Kidney (tissue), 13 donors: ENCODE measurements at regions not wholly inside any gene's neighbourhood (a gene's known extent, or its start where the extent isn't known, plus 50 kb on each side); places are given as distances from the start of the nearest gene placed in this dataset.

ENCODE experiments used
- DNase-seq, 5 donors: peaks; one replicate each; pipeline ENCODE4 v3.0.0-alpha.2; 2013 to 2020
- FAIRE-seq: peaks from 2 replicates; lab custom pipeline; 2012; peaks lifted over from hg19 to GRCh38; lab: Jason Lieb, UNC
- H3K27ac ChIP-seq, 2 donors: one replicate each; pipeline ENCODE4 v1.7.0; 2013; ENCODE audit warnings: low read depth in 2 of 2, low read length in 2 of 2, inconsistent platforms in 1 of 2
- H3K27me3 ChIP-seq: one replicate; pipeline ENCODE4 v1.7.1; 2013; ENCODE audit warnings: low read length, inconsistent platforms; ENCODE audit not compliant: control insufficient read depth, insufficient read depth
- H3K36me3 ChIP-seq, 3 donors: one replicate each; pipeline versions ENCODE4 v1.7.0 to v1.7.1; 2013; ENCODE audit warnings: low read length in 3 of 3, control low read depth in 1 of 3, inconsistent platforms in 1 of 3; ENCODE audit not compliant: insufficient read depth in 3 of 3, control insufficient read depth in 2 of 3
- H3K4me1 ChIP-seq, 3 donors: one replicate each; pipeline versions ENCODE4 v1.7.0 to v1.7.1; 2013; ENCODE audit warnings: low read length in 3 of 3, inconsistent platforms in 1 of 3, low read depth in 1 of 3; ENCODE audit not compliant: control insufficient read depth in 2 of 3, insufficient read depth in 2 of 3
- H3K4me3 ChIP-seq, 3 donors: one replicate each; pipeline versions ENCODE4 v1.7.0 to v1.8.1; 2013; ENCODE audit warnings: low read length in 3 of 3, control low read depth in 1 of 3, inconsistent platforms in 1 of 3
- H3K9ac ChIP-seq, 3 donors: one replicate each; pipeline versions ENCODE4 v1.7.0 to v1.7.1; 2013; ENCODE audit warnings: low read length in 3 of 3, control low read depth in 1 of 3, inconsistent platforms in 1 of 3
- H3K9me3 ChIP-seq, 3 donors: one replicate each; pipeline versions ENCODE4 v1.7.0 to v1.7.1; 2013; ENCODE audit warnings: low read length in 3 of 3, control low read depth in 1 of 3, inconsistent platforms in 1 of 3; ENCODE audit not compliant: control insufficient read depth in 2 of 3, insufficient read depth in 1 of 3
- CTCF ChIP-seq: IDR thresholded peaks from 3 replicates; pipeline ENCODE4 v1.5.1; 2012; ENCODE audit warnings: mild to moderate bottlenecking, moderate library complexity, borderline replicate concordance; ENCODE audit not compliant: insufficient read depth; ENCODE audit errors: extremely low read depth
- intact Hi-C: fragments of 100-400 bp; cut with DNase I; formaldehyde crosslinking; loops from one replicate; pipeline ENCODE4 v1.11.1; 2022
- donor health status: control.
- donor health status: control.
- donor health status: control.
- donor health status: control.
- donor health status: control.
- donor health status: DM: yes; HTN: yes; CAD: no.
- donor health status: Normal renal cell carcinoma (clear cell type).

- no peak overlapping the region for H3K27ac ChIP-seq
- no peak overlapping the region for H3K4me3 ChIP-seq
- DNase-seq, result no peak
- H3K36me3 ChIP-seq, result no peaks in the 10 kb centered on the region
- H3K9ac ChIP-seq, result no peak overlapping the region
- no peaks in the 10 kb centered on the region for H3K27me3 ChIP-seq
- intact Hi-C loops, result no loop called here
- no peak for FAIRE-seq
- TF ChIP-seq CTCF, result no peak
- no peaks in the 10 kb centered on the region for H3K9me3 ChIP-seq
- no peaks in the 10 kb centered on the region for H3K4me1 ChIP-seq
Observed at GRCh38 chr17:15145621-15146020, 119.5 kb downstream of the PMP22 start.

GRCh38 chr17:15143524-15143923 is 121.6 kb downstream of the PMP22 start:
- Histone ChIP-seq H3K27me3 (no peaks in the 10 kb centered on the region), H3K9ac (no peak overlapping the region), H3K27ac (no peak overlapping the region), H3K9me3 (no peaks in the 10 kb centered on the region), H3K36me3 (no peaks in the 10 kb centered on the region), H3K4me1 (no peaks in the 10 kb centered on the region), H3K4me3 (no peak overlapping the region)
- no peak for DNase-seq
- FAIRE-seq, result no peak
- intact Hi-C loops, result no loop called here
- no peak for TF ChIP-seq CTCF

GRCh38 chr17:15134363-15134762 is 130.8 kb downstream of the PMP22 start:
- no peak overlapping the region for H3K4me3 ChIP-seq
- intact Hi-C loops, result no loop called here
- FAIRE-seq (no peak), DNase-seq (no peak)
- H3K4me1 ChIP-seq, result no peaks in the 10 kb centered on the region
- no peak overlapping the region for H3K9ac ChIP-seq
- H3K9me3 ChIP-seq, result no peaks in the 10 kb centered on the region
- H3K36me3 ChIP-seq, result no peaks in the 10 kb centered on the region
- no peak for TF ChIP-seq CTCF
- H3K27ac ChIP-seq, result no peak overlapping the region
- no peaks in the 10 kb centered on the region for H3K27me3 ChIP-seq

- H3K9me3 ChIP-seq, result no peaks in the 10 kb centered on the region
- H3K27me3 ChIP-seq, result no peaks in the 10 kb centered on the region
- no peaks in the 10 kb centered on the region for H3K36me3 ChIP-seq
- no peak for FAIRE-seq
- H3K9ac ChIP-seq, result no peak overlapping the region
- TF ChIP-seq CTCF, result no peak
- no peak overlapping the region for H3K4me3 ChIP-seq
- no peak for DNase-seq
- intact Hi-C loops, result no loop called here
- H3K4me1 ChIP-seq, result no peaks in the 10 kb centered on the region
- no peak overlapping the region for H3K27ac ChIP-seq
Observed at GRCh38 chr17:15133826-15134225, 131.3 kb downstream of the PMP22 start.
